A549 (cell line): ENCODE measurements at regions not wholly inside any gene's neighbourhood (a gene's known extent, or its start where the extent isn't known, plus 50 kb on each side); places are given as distances from the start of the nearest gene placed in this dataset.

ENCODE experiments used
- ATAC-seq, 2 experiments: fragments of 200-7000 bp in 1 of 2; fragments of >200 bp in 1 of 2; cut with Nextera tagmentation in 1 of 2; cut with Tn5 transposase in 1 of 2; 3 replicates each; pipeline versions ENCODE4 v1.8.0 to v1.9.1; 2018 to 2020; ENCODE audit warnings: mild to moderate bottlenecking in 1 of 2, moderate library complexity in 1 of 2
- CTCF ChIA-PET: fragments of 300-600 bp; sonication (Branson Sonifier 250); formaldehyde crosslinking; extraction: SDS; loops from one replicate; lab custom pipeline; 2021; ENCODE audit warnings: antibody characterized with exemption, inconsistent platforms; lab: Yijun Ruan, JAX
- POLR2A ChIA-PET: fragments of 350-600 bp; formaldehyde crosslinking; extraction: SDS; loops from one replicate; lab custom pipeline; 2021; ENCODE audit warnings: antibody characterized with exemption, inconsistent platforms; lab: Yijun Ruan, JAX
- DNase-seq, 2 experiments: peaks; one replicate each; pipeline versions ENCODE4 v3.0.0 to v3.0.0-alpha.2; 2011 to 2016; ENCODE audit warnings: low read depth in 1 of 2, low spot score in 1 of 2
- FAIRE-seq: peaks from 2 replicates; lab custom pipeline; 2011; peaks lifted over from hg19 to GRCh38; lab: Jason Lieb, UNC
- H3K27ac ChIP-seq, 2 experiments: fragments of >200 bp; sonication (Bioruptor Twin); formaldehyde crosslinking; 3 replicates each; pipeline ENCODE4 v1.5.1; 2016 to 2017
- H3K4me1 ChIP-seq: fragments of >200 bp; sonication (Bioruptor Twin); formaldehyde crosslinking; 3 replicates; pipeline ENCODE4 v1.6.1; 2016
- H3K4me2 ChIP-seq: fragments of >200 bp; sonication (Bioruptor Twin); formaldehyde crosslinking; 3 replicates; pipeline ENCODE4 v1.6.1; 2016
- H3K4me3 ChIP-seq: fragments of >200 bp; sonication (Bioruptor Twin); formaldehyde crosslinking; 3 replicates; pipeline ENCODE4 v1.5.1; 2016
- H3K9me3 ChIP-seq: fragments of >200 bp; sonication (Bioruptor Twin); formaldehyde crosslinking; 3 replicates; pipeline ENCODE4 v1.6.1; 2016
- BHLHE40 ChIP-seq: IDR thresholded peaks from 2 replicates; pipeline ENCODE4 v1.6.1; 2012; ENCODE audit warnings: low read depth, low read length, inconsistent platforms
- CEBPB ChIP-seq, 2 experiments: fragments of >200 bp in 1 of 2; sonication (Bioruptor Twin) in 1 of 2; formaldehyde crosslinking in 1 of 2; IDR thresholded peaks; 2 replicates each; pipeline ENCODE4 v1.6.1; 2012 to 2016
- CHD4 ChIP-seq: fragments of 200-600 bp; sonication (generic); IDR thresholded peaks from 2 replicates; pipeline ENCODE4 v1.6.1; 2016; ENCODE audit warnings: antibody characterized with exemption, mild to moderate bottlenecking, borderline replicate concordance
- EHF ChIP-seq: fragments of 250-450 bp; sonication (Bioruptor Pico); IDR thresholded peaks from 2 replicates; pipeline ENCODE4 v1.5.0; 2020; ENCODE audit warnings: mild to moderate bottlenecking
- HDAC2 ChIP-seq: fragments of 200-600 bp; sonication (generic); IDR thresholded peaks from 2 replicates; pipeline ENCODE4 v1.6.1; 2016
- HOXB5 ChIP-seq: fragments of 250-450 bp; sonication (Bioruptor Pico); IDR thresholded peaks from 2 replicates; pipeline ENCODE4 v1.5.0; 2020; ENCODE audit warnings: mild to moderate bottlenecking, moderate library complexity
- KDM1A ChIP-seq: fragments of 200-600 bp; sonication (generic); IDR thresholded peaks from 2 replicates; pipeline ENCODE4 v1.6.1; 2016; ENCODE audit warnings: low read depth, mild to moderate bottlenecking
- MAFK ChIP-seq: fragments of 450-650 bp; IDR thresholded peaks from 2 replicates; pipeline ENCODE4 v1.6.1; 2014; ENCODE audit not compliant: partially characterized antibody
- NFE2L2 ChIP-seq: fragments of 150-350 bp; conservative IDR thresholded peaks from 2 replicates; pipeline ENCODE4 v1.6.1; 2014; ENCODE audit warnings: low read length
- PHF8 ChIP-seq: fragments of 200-600 bp; sonication (generic); IDR thresholded peaks from 2 replicates; pipeline ENCODE4 v1.6.1; 2016; ENCODE audit warnings: low read depth, mild to moderate bottlenecking, antibody characterized with exemption, moderate library complexity, borderline replicate concordance
- POLR2AphosphoS2 ChIP-seq: conservative IDR thresholded peaks from 2 replicates; pipeline ENCODE4 v1.6.1; 2012; ENCODE audit warnings: low read length, improper control_type of control experiment, inconsistent platforms
- ZC3H11A ChIP-seq: fragments of 450-650 bp; IDR thresholded peaks from 2 replicates; pipeline ENCODE4 v1.6.1; 2014; ENCODE audit warnings: antibody characterized with exemption, mild to moderate bottlenecking
- ZFP36 ChIP-seq: fragments of 450-650 bp; IDR thresholded peaks from 2 replicates; pipeline ENCODE4 v1.6.1; 2014; ENCODE audit warnings: borderline replicate concordance; ENCODE audit not compliant: partially characterized antibody
- WGBS: methylation state at CpG from one replicate; pipeline ENCODE4 v1.1.6; 2017; ENCODE audit errors: missing lambda C conversion rate; 5-methylcytosine and 5-hydroxymethylcytosine counted together
- TF ChIP-seq, protein P1 (sequence below): fragments of 250-450 bp; sonication (Bioruptor Pico); IDR thresholded peaks from 2 replicates; pipeline ENCODE4 v1.5.0; 2020; ENCODE audit warnings: low read depth, mild to moderate bottlenecking, moderate library complexity
- TF ChIP-seq, protein P2 (sequence below): fragments of 200-600 bp; sonication (generic); IDR thresholded peaks from 2 replicates; pipeline ENCODE4 v1.6.1; 2016; ENCODE audit warnings: antibody characterized with exemption, mild to moderate bottlenecking, moderate library complexity
- TF ChIP-seq, protein P3 (sequence below): fragments of 250-450 bp; sonication (Bioruptor Pico); IDR thresholded peaks from 2 replicates; pipeline ENCODE4 v1.5.0; 2021; ENCODE audit warnings: mild to moderate bottlenecking, moderate library complexity, borderline replicate concordance
- TF ChIP-seq, protein P4 (sequence below): fragments of >200 bp; sonication (Bioruptor Twin); formaldehyde crosslinking; IDR thresholded peaks from 3 replicates; pipeline ENCODE4 v1.6.1; 2016

DNA sequence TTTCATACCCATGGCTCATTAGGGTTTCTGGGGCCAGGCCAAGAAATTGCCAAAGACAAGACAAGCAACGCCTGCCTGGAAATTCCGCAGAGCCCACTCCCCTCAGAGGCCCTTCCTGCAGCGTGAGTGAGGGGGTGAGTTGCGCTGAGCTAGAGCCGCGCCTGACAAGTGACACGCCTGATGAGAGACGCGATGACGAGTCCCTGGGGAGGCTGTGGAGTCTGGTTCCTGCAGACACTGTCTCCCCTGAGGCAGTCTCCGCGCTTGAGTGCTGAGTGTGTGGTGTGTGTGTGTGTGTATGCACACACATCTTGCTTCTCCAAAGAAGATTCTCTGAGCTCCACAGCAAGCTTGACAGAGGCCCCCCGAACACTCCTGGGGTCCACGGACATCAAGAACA, 269.8 kb downstream of the BCOR start:
- 99% methylated on average over 10 of the region's 14 CpGs for WGBS
- ATAC-seq (no peak), FAIRE-seq (no peak), DNase-seq (no peak)
- ChIA-PET CTCF (interaction anchor here (1.1 to 1.3 kb wide), 2 partner anchors 53 to 446 kb away, joined by 3 to 4 read pairs; no protein-coding TSS in a partner anchor), POLR2A (no interaction called here)
- Histone ChIP-seq H3K27ac (no peak overlapping the region), H3K4me3 (no peak overlapping the region), H3K4me1 (peaks cover 6% of the 10 kb centered on the region), H3K4me2 (no peak overlapping the region), H3K9me3 (0 out of 3 replicates have a peak, but pooled peaks cover 3% of the 10 kb centered on the region)
- TF ChIP-seq PHF8 (no peak), MAFK (no peak), BHLHE40 (no peak), CEBPB (IDR thresholded peaks at IDR 0.05) (no peak), HDAC2 (no peak)
- TF ChIP-seq, protein P1, sequence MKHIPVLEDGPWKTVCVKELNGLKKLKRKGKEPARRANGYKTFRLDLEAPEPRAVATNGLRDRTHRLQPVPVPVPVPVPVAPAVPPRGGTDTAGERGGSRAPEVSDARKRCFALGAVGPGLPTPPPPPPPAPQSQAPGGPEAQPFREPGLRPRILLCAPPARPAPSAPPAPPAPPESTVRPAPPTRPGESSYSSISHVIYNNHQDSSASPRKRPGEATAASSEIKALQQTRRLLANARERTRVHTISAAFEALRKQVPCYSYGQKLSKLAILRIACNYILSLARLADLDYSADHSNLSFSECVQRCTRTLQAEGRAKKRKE, result no peak
- TF ChIP-seq, all 56 proteins: peak for 0

DNA sequence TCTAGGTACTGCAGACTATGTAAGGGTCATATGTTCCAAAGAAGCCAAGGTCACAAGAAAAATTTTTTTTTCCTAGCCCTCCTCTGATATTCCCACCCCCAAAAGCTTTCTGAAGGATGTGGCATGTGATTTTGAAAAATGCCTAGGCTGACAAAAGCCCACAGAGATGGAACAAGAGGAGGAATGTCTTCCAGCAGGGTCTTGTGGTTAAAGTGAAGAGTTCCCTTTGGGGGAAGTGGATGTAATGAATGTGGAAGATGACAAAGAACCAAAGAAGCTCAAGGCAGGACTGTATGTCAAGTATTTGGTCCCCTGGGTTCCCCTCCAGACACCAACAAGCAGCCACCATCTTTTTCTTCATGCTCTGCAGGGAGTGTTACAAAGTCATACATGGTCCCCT, 268.8 kb downstream of the BCOR start:
- CTCF ChIA-PET, result interaction anchor here (1.3 kb wide), 1 partner anchor 447 kb away, joined by 4 read pairs; no protein-coding TSS in a partner anchor
- POLR2A ChIA-PET, result no interaction called here
- H3K4me1 ChIP-seq, result peaks cover 6% of the 10 kb centered on the region
- ATAC-seq (no peak), FAIRE-seq (no peak), DNase-seq (no peak)
- no peak overlapping the region; a peak in 1 of 6 replicates for H3K27ac ChIP-seq
- H3K4me2 ChIP-seq, result no peak overlapping the region
- no peak for TF ChIP-seq NFE2L2
- TF ChIP-seq KDM1A, result no peak
- no peak for TF ChIP-seq EHF (CRISPR knock-in tag)
- TF ChIP-seq ZFP36, result no peak
- no peak for TF ChIP-seq ZC3H11A
- no peak for TF ChIP-seq CHD4
- no peak for TF ChIP-seq POLR2AphosphoS2
- TF ChIP-seq MAFK, result no peak
- TF ChIP-seq, protein P2, sequence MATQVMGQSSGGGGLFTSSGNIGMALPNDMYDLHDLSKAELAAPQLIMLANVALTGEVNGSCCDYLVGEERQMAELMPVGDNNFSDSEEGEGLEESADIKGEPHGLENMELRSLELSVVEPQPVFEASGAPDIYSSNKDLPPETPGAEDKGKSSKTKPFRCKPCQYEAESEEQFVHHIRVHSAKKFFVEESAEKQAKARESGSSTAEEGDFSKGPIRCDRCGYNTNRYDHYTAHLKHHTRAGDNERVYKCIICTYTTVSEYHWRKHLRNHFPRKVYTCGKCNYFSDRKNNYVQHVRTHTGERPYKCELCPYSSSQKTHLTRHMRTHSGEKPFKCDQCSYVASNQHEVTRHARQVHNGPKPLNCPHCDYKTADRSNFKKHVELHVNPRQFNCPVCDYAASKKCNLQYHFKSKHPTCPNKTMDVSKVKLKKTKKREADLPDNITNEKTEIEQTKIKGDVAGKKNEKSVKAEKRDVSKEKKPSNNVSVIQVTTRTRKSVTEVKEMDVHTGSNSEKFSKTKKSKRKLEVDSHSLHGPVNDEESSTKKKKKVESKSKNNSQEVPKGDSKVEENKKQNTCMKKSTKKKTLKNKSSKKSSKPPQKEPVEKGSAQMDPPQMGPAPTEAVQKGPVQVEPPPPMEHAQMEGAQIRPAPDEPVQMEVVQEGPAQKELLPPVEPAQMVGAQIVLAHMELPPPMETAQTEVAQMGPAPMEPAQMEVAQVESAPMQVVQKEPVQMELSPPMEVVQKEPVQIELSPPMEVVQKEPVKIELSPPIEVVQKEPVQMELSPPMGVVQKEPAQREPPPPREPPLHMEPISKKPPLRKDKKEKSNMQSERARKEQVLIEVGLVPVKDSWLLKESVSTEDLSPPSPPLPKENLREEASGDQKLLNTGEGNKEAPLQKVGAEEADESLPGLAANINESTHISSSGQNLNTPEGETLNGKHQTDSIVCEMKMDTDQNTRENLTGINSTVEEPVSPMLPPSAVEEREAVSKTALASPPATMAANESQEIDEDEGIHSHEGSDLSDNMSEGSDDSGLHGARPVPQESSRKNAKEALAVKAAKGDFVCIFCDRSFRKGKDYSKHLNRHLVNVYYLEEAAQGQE, result no peak
- no peak for TF ChIP-seq HOXB5 (CRISPR knock-in tag)
- TF ChIP-seq, protein P3, sequence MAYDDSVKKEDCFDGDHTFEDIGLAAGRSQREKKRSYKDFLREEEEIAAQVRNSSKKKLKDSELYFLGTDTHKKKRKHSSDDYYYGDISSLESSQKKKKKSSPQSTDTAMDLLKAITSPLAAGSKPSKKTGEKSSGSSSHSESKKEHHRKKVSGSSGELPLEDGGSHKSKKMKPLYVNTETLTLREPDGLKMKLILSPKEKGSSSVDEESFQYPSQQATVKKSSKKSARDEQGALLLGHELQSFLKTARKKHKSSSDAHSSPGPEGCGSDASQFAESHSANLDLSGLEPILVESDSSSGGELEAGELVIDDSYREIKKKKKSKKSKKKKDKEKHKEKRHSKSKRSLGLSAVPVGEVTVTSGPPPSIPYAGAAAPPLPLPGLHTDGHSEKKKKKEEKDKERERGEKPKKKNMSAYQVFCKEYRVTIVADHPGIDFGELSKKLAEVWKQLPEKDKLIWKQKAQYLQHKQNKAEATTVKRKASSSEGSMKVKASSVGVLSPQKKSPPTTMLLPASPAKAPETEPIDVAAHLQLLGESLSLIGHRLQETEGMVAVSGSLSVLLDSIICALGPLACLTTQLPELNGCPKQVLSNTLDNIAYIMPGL (CRISPR knock-in tag), result no peak
- TF ChIP-seq, protein P4, sequence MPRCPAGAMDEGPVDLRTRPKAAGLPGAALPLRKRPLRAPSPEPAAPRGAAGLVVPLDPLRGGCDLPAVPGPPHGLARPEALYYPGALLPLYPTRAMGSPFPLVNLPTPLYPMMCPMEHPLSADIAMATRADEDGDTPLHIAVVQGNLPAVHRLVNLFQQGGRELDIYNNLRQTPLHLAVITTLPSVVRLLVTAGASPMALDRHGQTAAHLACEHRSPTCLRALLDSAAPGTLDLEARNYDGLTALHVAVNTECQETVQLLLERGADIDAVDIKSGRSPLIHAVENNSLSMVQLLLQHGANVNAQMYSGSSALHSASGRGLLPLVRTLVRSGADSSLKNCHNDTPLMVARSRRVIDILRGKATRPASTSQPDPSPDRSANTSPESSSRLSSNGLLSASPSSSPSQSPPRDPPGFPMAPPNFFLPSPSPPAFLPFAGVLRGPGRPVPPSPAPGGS, result no peak
- TF ChIP-seq, protein P1, result no peak
- H3K4me3 ChIP-seq, result no peak overlapping the region
- 0 out of 3 replicates have a peak, but pooled peaks cover 3% of the 10 kb centered on the region for H3K9me3 ChIP-seq
